Mammary epithelial cell (primary cell): ENCODE measurements at regions not wholly inside any gene's neighbourhood (a gene's known extent, or its start where the extent isn't known, plus 50 kb on each side); places are given as distances from the start of the nearest gene placed in this dataset.

Source experiments
- CTCF ChIP-seq, 2 donors: IDR thresholded peaks in 1 of 2; conservative IDR thresholded peaks in 1 of 2; 2 replicates each; pipeline ENCODE4 v1.5.1; 2011 to 2012; ENCODE audit warnings: inconsistent platforms in 2 of 2, low read length in 2 of 2, mild to moderate bottlenecking in 2 of 2, control low read depth in 1 of 2, low read depth in 1 of 2; ENCODE audit not compliant: insufficient read depth in 1 of 2; ENCODE audit errors: extremely low read depth in 1 of 2
- EZH2 ChIP-seq: IDR thresholded peaks from 2 replicates; pipeline ENCODE4 v1.6.1; 2012; ENCODE audit warnings: low read length, inconsistent platforms, borderline replicate concordance

GRCh38 chr12:65615118-65615517, 209.2 kb upstream of the HMGA2 start:
- no peak for TF ChIP-seq CTCF (conservative IDR thresholded peaks at IDR 0.05 in 1 of 2, IDR thresholded peaks at IDR 0.05 in 1 of 2; ENCODE audit: extremely low read depth in 1 of 2, insufficient read depth in 1 of 2, low read depth in 1 of 2, low read length in 2 of 2)
- no peak for TF ChIP-seq EZH2
